A549 (cell line): ENCODE measurements at regions not wholly inside any gene's neighbourhood (a gene's known extent, or its start where the extent isn't known, plus 50 kb on each side); places are given as distances from the start of the nearest gene placed in this dataset.

Experiments used
- BHLHE40 ChIP-seq: IDR thresholded peaks from 2 replicates; pipeline ENCODE4 v1.6.1; 2012; ENCODE audit warnings: low read depth, low read length, inconsistent platforms
- CTCF ChIP-seq: fragments of >200 bp; sonication (Bioruptor Twin); formaldehyde crosslinking; IDR thresholded peaks from 3 replicates; pipeline ENCODE4 v1.5.1; 2016
- EHF ChIP-seq: fragments of 250-450 bp; sonication (Bioruptor Pico); IDR thresholded peaks from 2 replicates; pipeline ENCODE4 v1.5.0; 2020; ENCODE audit warnings: mild to moderate bottlenecking
- HOXA7 ChIP-seq: fragments of 250-450 bp; sonication (Bioruptor Pico); IDR thresholded peaks from 2 replicates; pipeline ENCODE4 v1.5.0; 2020; ENCODE audit warnings: mild to moderate bottlenecking, moderate library complexity
- POLR2AphosphoS2 ChIP-seq: conservative IDR thresholded peaks from 2 replicates; pipeline ENCODE4 v1.6.1; 2012; ENCODE audit warnings: low read length, improper control_type of control experiment, inconsistent platforms
- RFX5 ChIP-seq: fragments of 450-650 bp; IDR thresholded peaks from 2 replicates; pipeline ENCODE4 v1.7.1; 2014; ENCODE audit warnings: antibody characterized with exemption, mild to moderate bottlenecking, moderate library complexity

GRCh38 chr6:48213076-48213788 is 102.2 kb upstream of the PTCHD4 start:
- TF ChIP-seq EHF (CRISPR knock-in tag) (no peak), POLR2AphosphoS2 (no peak), CTCF (no peak), RFX5 (no peak), BHLHE40 (no peak), HOXA7 (CRISPR knock-in tag) (no peak)
